GM04503 (cell line): ENCODE measurements at regions not wholly inside any gene's neighbourhood (a gene's known extent, or its start where the extent isn't known, plus 50 kb on each side); places are given as distances from the start of the nearest gene placed in this dataset.

Experiments
- DNase-seq: peaks from one replicate; pipeline ENCODE4 v3.0.0-alpha.2; 2012; ENCODE audit warnings: low read depth

DNA sequence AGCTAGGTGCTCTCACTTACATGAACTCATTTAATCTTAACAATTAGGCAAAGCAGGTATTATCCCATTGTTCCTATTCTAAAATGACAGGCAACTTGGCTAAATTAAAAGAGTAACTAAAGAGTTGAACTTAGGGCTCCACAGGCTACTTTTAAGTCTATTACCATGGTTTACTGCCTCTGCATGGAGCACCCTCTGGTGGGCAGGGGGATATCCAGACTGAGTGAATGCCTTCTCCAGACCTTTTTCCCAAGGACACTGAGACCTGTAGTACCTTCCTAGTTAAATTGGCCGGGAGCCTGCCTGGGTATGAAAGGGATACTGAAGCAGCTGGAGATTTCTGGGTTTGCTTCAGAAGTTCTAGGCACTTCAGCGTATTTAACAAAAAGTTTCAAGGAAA lies 238.1 kb downstream of the ELAVL2 start:
- no peak for DNase-seq

DNA sequence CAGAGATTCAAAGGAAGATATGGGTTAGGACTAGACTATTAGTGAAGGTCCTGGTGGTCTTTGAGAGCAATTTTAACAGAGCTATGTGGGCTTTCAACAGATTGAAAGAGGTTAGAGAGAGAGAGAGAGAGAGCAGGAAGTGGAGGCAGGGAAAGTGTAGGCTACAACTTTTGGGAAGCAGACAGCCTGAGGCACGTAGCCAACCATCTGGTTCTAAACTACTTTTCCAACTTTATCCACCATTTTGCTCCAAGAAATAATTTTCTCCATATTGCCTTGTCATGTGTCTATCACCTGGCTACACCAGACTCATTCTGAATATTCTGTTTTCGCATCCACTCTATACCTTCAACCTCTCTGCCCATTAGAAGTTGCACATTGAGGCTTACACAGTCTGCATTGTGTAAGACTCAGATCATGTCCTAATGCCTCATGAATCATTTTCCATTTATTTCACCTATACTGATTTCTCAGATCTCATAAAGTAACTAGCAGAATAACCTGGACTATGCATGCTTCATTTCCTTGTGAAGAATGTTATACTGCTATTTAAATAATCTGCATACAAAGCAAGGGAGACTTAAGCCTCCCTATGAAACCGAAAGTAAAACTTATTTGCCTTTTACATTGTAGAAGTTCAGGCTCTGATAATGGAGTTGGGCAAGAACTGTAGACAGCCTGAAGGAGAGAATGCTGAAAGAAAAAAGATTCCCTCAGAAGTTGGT lies 235.6 kb downstream of the ELAVL2 start:
- DNase-seq = no peak

DNA sequence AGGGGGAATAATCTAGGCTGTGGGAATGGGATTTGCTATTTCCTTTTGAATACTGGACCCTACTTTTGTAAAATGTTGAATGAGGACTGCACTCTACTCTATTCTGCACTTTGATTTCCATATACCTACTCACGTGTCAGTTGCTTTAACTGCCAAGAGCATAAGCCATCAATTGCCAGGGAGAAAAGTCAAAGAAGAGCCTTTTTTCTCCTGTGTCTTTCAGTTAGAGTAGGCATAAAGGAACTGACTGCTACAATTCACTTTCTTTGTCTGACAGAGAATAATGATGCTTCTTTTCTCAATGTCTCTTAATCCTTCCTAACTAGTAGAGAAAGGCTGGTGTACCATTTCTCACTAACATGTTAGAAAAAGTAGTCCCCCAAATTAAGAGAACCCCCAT lies 231.6 kb downstream of the ELAVL2 start:
- no peak for DNase-seq

DNA sequence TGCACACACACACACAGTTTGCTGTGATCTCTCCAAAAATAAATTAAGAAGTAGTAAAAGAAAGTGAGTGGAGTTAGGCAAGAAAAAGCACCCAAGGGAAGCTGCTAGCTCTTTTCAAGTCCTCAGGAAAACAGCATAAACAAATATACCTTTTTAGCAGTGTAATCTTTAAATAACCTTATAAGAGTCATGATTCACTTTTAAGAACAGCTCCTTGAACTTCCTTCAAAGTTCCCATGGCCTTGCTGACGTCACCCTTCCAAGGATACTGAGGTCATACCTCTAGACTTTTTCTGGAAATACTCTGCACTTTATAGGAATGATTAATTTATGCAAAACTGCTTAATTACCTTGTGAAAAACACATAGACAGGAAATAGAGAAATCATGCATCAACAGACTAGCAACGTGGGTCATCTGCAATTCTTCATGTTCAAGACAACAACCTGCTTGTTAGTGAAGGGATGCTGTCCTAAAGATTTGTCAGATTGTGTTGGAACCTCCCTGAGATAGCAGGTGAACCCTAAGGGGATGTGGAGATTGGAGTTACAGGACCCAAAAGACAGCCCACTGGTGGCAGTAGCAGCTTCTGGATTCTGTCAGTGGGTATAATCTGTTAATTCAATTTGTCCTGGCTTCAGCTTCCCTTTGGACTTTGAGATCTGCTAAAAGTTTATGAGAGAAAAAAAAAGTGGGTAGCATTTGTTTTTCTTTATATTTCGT lies 229.0 kb downstream of the ELAVL2 start:
- DNase-seq = no peak

DNA sequence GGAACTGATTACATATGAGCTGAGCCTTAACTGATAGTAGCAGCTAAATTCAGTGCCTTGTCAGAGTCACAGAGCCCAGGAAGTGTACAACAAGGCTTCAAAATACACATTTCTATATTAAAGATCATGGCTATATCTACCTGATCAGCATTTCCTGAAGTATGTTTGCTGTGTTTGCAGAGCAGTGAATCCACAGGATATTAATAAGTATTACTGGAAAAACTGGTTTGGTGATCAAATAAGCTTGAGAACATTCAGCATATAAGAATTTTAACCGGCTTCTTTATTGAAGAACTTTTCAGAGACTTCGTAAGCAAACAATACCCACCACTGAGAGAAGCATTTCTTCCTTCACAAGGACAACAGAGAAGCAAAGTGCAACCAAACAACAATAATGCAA lies 227.0 kb downstream of the ELAVL2 start:
- DNase-seq = no peak

DNA sequence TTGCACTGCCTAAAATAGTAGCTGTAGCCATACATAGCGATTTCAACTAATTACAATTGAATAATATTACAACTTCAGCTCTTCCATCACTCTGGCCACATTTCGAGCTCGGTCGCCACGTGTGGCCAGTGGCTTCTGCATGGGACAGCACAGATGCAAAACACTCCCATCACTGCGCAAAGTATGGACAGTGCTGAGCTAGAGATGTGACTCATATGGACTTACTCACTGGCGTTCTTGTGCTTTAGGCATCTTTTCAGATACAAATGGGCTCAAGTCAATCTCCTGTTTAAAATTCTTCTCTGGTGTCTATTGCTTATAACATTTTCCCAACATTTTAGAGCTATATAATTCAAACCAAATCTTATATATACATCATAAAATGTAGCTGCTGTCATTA lies 222.7 kb downstream of the ELAVL2 start:
- no peak for DNase-seq

DNA sequence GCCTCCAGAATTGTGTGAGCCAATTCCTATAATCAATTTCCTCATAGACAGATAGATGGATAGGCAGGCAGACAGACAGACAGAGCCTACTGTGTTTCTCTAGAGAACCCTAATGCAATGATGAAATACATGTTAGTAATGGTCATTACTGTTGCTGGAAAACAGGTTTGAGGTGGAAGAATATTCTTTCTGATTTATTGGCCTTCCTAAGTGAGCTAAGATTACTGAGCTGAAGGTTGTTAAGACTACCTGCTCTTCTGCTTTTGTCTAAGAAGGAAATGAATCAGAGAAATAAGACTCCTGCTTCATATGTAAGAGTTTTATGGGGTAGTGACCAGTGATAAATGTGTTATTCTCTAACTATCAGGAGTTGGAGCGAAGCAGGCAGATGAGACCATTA lies 219.9 kb downstream of the ELAVL2 start:
- no peak for DNase-seq

DNA sequence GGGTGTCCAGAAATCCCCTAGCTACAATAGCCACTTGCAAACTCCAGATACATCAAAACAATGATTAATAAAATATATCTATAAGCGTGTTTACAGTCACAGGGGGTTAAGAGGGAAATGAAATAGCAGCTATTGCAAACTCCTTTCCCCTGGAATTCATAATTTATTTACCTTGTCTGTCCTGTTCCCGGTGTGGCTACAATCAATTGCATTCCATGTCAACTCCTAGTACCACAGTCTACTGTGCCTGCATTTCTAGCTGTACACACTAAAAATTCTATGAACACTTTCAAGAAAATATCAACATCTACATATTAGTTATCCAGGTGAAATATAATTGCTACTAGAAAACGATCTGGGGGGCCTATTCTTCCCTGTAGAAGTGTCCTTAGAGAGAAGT lies 217.6 kb downstream of the ELAVL2 start:
- DNase-seq = no peak

DNA sequence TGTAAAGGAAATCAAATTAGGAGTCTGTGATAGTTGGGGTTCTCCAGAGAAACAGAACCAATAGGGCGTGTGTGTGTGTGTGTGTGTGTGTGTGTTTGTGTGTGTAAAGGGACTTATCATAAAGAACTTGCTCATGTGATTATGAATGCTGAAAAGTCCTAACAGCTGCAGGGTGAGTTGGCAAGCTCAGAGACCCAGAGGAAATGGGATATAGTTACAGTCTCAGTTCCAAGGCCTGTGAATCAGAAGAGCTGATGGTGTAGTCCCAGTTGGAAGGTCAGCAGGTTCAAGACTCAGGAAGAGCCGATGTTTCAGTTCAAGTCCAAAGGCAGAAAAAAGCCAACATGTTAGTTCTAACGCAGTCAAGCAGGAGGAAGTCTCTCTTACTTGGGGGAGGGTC lies 214.2 kb downstream of the ELAVL2 start:
- DNase-seq = no peak

DNA sequence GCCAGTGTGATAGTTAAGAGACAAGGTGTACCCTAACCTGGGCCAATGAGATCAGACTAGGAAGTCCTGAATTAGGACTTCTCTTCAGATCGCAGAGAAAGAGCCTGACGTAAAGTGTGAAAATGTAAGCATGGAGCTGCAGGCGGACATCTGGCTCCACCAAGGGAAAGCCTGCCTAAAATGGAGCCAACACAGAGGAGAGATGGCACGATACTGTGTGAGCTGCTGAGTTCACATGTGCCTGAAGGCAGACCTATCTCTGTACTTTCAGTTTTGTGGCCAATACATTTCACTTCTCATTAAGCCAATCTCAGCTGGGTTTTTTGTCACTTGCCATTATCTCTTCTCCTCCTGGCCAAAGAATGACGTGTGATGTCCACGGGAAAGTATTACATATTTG lies 210.5 kb downstream of the ELAVL2 start:
- no peak for DNase-seq

DNA sequence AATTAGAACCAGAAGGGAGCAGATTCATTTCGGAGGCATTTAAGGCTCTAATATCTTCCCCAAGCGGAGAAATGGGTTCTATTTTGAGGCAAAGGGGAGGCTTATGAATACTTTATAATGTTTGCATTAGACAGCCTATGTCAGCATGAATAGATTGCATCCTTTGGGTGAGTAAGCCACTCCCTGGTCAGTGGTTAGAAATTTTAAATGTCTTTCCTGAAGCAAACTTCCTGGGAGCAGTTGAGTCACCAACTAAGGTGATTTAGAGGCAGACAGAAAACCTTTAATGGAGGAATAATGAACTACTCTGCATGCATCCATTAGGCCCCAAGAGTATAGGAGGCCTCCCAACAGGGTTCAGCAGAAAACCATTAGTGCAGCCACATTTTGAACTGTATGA lies 204.9 kb downstream of the ELAVL2 start:
- DNase-seq = no peak

DNA sequence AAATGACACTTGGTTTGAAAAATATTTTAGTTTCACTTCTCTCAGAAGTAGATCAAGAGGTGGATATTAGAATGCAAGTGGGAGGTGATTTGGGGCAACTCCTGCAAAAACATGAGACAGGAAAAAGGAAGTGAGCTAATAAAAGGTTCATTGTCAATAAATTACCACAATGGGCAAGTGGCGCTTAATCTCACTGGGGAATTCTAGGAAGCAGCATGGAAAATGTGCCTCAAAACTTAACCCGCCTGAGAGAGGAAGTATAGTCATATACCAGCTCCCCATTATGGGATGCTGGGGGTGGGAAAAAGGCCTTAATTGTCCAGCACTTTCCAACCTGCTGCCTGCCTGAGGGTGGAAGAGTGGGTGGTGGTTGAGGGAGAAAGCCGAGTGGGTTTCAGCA lies 204.1 kb downstream of the ELAVL2 start:
- no peak for DNase-seq

DNA sequence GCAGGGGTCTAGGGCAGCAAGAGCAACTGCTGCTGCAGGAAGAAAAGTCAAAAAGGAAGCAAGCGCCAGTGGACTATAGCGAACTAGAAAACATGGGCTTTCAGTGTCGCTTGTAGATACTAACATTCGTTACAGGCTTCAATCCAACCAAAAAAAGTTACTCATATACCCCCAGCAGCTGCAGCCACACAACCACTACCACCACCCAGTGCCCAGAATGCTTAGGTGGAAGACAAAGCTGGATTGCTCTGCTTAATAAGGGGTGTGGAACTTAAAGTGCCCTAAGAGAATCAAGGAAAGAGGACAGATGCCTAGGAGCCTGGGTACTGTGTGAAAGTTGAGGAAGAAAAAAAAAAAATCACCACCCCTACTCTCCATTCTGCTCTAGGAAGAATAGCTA lies 203.6 kb downstream of the ELAVL2 start:
- no peak for DNase-seq

DNA sequence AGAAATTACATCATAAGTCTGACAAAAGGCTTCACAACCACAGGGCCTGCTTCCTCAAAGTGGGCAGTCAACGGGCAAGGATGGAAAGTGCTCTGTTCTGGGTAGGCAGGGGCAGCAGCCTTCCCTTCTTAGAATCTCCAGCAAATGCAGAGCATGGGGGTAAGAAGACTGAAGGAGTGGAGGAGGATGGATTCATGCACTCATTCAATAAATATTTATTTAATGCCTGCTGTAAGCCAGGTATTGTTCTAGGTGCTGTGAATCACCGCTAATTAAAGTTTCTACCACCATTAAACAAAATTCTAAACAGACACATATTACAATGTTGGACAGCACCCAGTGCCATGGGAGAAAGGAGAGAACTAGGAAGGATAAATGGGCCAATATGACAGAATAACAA lies 195.6 kb downstream of the ELAVL2 start:
- no peak for DNase-seq

DNA sequence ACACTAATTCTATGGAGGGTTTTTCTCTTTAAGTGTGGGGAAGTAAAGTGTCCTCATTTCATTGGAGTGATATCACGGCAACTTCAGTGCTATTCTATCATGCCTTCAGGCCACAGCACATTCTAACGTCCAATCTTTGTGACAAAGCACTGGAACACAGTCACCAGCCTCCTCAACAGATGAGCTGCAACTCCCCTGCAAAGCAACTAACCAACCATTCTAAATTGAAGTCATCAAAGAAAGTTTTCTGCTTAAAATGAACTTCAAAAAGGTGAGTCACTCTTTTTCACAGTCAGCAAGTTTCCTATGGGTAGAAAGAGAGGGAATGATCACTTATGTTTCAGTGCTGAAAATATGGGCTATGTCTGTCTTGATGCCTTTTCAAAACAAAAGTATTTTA lies 190.8 kb downstream of the ELAVL2 start:
- DNase-seq = no peak

DNA sequence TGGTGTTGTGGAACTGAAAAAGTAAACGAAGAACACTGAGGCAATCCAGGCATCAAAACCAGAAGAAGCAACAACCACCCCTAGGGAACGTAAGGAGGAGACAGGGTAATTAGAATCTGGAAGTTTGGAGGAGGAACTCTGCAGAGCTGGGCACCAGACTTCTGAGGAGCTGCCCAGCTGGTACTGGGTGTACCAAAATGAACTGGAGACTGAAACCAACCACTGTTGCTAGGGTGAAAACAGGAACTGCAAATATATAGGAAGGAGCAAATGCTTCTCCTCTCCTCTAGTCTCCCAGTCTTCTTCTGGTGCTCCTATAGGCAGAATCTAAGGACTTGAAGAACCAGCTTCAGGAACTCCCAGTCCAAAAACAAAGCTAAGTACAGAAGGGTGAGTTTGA lies 189.8 kb downstream of the ELAVL2 start:
- DNase-seq = no peak

DNA sequence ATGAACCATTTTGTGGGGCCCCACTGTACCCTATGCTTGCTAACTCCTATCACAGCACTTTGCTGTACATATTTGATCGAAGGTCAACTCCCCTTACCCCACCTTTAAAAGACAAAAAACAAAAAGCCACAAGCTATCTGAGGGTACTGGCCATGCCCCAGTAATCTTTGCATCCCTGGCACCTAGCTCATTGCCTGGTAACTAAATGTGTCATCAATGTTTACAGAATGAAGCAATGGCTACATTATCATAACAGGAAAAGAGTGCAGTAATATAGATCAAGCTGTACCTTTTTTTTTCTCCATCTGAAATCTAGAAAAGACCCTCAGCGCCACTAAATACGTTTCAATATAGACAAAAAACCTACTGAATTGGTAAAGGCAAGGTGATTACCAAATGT lies 188.0 kb downstream of the ELAVL2 start:
- no peak for DNase-seq

DNA sequence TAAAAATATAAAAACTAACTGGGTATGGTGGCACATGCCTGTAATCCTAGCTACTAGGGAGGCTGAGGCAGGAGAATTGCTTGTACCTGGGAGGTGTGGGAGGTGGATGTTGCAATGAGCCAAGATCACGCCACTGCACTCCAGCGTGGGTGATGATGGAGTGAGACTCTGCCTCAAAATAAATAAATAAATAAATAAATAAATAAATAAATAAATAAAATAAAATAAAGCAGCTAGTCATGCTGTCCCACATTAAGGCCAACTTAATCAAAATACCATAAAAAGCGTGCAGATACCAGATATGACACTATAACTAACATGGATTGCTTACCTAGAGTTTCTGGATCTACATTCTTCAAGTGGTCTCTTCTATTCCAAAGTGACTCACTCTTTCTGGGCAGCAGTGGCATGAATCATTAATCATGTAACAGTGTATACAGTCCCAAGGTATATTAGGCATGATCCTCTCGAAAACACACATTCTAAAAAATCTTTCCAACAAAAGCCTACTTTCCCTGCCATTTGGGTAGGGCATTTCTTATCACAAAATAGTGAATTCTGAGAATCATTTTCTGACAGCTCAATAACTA lies 187.1 kb downstream of the ELAVL2 start:
- DNase-seq = no peak
